ENCODE measurements at regions not wholly inside any gene's neighbourhood (a gene's known extent, or its start where the extent isn't known, plus 50 kb on each side); places are given as distances from the start of the nearest gene placed in this dataset.
"Not testable (repeated sequence)": the region's sequence is repeated elsewhere in the genome, so short reads cannot be mapped to it uniquely, and the experiment has no call there.

DNA sequence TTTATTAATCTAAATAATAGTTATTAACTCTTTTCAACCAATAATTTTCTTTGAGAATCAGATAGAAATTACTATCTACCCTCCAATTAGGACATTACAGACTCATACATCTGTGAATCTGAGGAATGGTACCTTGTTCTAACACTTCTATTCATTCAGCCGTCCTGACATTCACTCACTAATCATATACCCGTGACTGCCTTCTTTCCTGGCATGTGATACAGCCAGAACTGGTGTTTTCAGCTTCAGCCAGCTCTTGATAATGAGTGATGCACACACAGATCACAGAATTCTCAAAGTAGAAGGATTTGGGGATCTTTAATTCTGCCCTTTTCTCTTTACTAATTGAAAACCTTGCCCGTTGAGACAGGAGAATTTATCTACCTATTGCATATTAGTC, 499.9 kb downstream of the UTRN start:
- intact Hi-C loops (cut with micrococcal nuclease), result no loop called here
- ChIA-PET CTCF (no interaction called here), POLR2A (no interaction called here)
- Mint-ChIP-seq H3K27me3 (no peaks in the 10 kb centered on the region), H3K9me3 (no peaks in the 10 kb centered on the region), H3K36me3 (ENCODE audit: low read depth) (peaks cover 1% of the 10 kb centered on the region), H3K4me1 (ENCODE audit: low read depth) (peaks cover 2% of the 10 kb centered on the region), H3K4me3 (no peak overlapping the region), H3K27ac (no peak overlapping the region)
- DNase-seq, result no peak
- ATAC-seq, result no peak
- TF ChIP-seq, protein P1, sequence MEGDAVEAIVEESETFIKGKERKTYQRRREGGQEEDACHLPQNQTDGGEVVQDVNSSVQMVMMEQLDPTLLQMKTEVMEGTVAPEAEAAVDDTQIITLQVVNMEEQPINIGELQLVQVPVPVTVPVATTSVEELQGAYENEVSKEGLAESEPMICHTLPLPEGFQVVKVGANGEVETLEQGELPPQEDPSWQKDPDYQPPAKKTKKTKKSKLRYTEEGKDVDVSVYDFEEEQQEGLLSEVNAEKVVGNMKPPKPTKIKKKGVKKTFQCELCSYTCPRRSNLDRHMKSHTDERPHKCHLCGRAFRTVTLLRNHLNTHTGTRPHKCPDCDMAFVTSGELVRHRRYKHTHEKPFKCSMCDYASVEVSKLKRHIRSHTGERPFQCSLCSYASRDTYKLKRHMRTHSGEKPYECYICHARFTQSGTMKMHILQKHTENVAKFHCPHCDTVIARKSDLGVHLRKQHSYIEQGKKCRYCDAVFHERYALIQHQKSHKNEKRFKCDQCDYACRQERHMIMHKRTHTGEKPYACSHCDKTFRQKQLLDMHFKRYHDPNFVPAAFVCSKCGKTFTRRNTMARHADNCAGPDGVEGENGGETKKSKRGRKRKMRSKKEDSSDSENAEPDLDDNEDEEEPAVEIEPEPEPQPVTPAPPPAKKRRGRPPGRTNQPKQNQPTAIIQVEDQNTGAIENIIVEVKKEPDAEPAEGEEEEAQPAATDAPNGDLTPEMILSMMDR (IDR thresholded peaks at IDR 0.05), result no peak

DNA sequence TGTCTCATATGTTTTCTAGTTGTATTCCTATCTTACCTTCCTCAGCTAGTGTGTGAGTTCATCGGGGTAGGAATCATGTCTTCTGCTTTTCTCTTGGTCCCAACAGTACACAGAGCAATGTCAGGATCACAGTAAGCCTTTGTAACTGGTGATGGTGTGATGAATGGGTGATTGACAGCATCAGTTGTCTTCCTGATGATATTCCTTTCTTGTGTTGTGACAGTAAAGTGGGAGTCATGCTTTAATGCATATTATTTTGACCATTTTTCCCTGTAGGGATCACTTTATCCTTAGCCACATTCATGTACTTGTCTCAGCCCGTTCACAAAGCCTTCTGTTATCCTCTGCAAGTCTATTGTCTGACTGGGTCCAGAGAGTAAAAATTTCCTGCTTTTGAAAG, 501.7 kb downstream of the UTRN start:
- ChIA-PET CTCF (no interaction called here), POLR2A (no interaction called here)
- no peak overlapping the region for H3K27ac Mint-ChIP-seq
- H3K36me3 Mint-ChIP-seq (ENCODE audit: low read depth), result peaks cover 6% of the 10 kb centered on the region
- H3K4me1 Mint-ChIP-seq (ENCODE audit: low read depth), result peaks cover 2% of the 10 kb centered on the region
- TF ChIP-seq, protein P1 (IDR thresholded peaks at IDR 0.05), result no peak
- intact Hi-C loops (cut with micrococcal nuclease), result no loop called here
- H3K4me3 Mint-ChIP-seq, result no peak overlapping the region
- no peaks in the 10 kb centered on the region for H3K27me3 Mint-ChIP-seq
- no peak for DNase-seq
- ATAC-seq, result no peak
- no peaks in the 10 kb centered on the region for H3K9me3 Mint-ChIP-seq

DNA sequence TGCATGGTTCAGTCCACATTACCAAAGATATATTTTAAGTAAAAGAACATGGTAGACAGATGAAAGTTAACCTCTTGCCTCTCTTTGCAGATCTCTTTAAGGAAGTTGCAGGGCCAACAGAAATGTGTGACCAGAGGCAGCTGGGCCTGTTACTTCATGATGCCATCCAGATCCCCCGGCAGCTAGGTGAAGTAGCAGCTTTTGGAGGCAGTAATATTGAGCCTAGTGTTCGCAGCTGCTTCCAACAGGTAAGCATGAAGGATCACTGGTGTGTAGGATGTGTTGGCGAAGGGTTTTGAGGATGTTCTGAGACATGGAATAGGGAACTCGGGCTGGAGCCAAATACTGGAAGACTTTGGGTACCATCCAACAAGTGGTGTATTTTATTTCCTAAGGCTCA, 508.6 kb downstream of the UTRN start:
- no peak for DNase-seq
- ATAC-seq, result no peak
- Mint-ChIP-seq H3K4me1 (ENCODE audit: low read depth) (no peaks in the 10 kb centered on the region), H3K27me3 (no peaks in the 10 kb centered on the region), H3K4me3 (no peak overlapping the region), H3K27ac (no peak overlapping the region), H3K36me3 (ENCODE audit: low read depth) (peaks cover 40% of the 10 kb centered on the region), H3K9me3 (peaks cover 4% of the 10 kb centered on the region)
- ChIA-PET CTCF (no interaction called here), POLR2A (no interaction called here)
- intact Hi-C loops (cut with micrococcal nuclease), result no loop called here
- TF ChIP-seq, protein P1 (IDR thresholded peaks at IDR 0.05), result no peak

DNA sequence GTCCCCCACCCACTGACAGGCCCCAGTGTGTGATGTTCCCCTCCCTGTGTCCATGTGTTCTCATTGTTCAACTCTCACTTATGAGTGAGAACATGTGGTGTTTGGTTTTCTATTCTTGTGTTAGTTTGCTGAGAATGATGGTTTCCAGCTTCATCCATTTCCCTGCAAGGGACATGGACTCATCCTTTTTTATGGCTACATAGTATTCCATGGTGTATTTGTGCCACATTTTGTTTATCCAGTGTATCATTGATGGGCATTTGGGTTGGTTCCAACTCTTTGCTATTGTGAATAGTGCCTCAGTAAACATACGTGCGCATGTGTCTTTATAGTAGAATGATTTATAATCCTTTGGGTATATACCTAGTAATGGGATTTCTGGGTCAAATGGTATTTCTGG, 509.9 kb downstream of the UTRN start:
- intact Hi-C loops (cut with micrococcal nuclease); H3K9me3 Mint-ChIP-seq: not testable (repeated sequence)

DNA sequence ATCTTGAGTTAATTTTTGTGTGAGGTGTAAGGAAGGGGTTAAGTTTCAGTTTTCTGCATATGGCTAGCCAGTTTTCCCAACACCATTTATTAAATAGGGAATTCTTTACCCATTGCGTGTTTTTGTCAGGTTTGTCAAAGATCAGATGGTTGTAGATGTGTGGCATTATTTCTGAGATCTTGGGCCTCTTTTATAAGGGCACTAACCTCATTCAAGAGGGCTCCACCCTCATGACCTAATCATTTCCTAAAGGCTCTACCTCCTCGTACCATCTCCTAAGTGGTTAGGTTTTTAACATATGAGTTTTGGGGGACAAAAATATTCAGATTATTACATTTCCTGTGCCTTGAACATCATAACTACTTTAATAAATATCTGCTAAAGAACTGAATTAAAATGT, 510.9 kb downstream of the UTRN start:
- TF ChIP-seq, protein P1 (IDR thresholded peaks at IDR 0.05), result no peak
- peaks cover 42% of the 10 kb centered on the region for H3K36me3 Mint-ChIP-seq (ENCODE audit: low read depth)
- H3K27me3 Mint-ChIP-seq, result no peaks in the 10 kb centered on the region
- DNase-seq (no peak), ATAC-seq (no peak)
- H3K4me1 Mint-ChIP-seq (ENCODE audit: low read depth), result no peaks in the 10 kb centered on the region
- H3K9me3 Mint-ChIP-seq, result peaks cover 4% of the 10 kb centered on the region
- ChIA-PET CTCF (no interaction called here), POLR2A (no interaction called here)
- intact Hi-C loops (cut with micrococcal nuclease), result no loop called here
- no peak overlapping the region for H3K4me3 Mint-ChIP-seq
- H3K27ac Mint-ChIP-seq, result no peak overlapping the region

More for the DNA sequence above, 509.9 kb downstream of the UTRN start:
- POLR2A ChIA-PET; H3K27me3 Mint-ChIP-seq; H3K4me3 Mint-ChIP-seq; ATAC-seq; H3K27ac Mint-ChIP-seq; H3K4me1 Mint-ChIP-seq (ENCODE audit: low read depth); DNase-seq; CTCF ChIA-PET: not testable (repeated sequence)
- H3K36me3 Mint-ChIP-seq (ENCODE audit: low read depth), result peaks cover 44% of the 10 kb centered on the region
